ENCODE measurements at regions not wholly inside any gene's neighbourhood (a gene's known extent, or its start where the extent isn't known, plus 50 kb on each side); places are given as distances from the start of the nearest gene placed in this dataset.

DNA sequence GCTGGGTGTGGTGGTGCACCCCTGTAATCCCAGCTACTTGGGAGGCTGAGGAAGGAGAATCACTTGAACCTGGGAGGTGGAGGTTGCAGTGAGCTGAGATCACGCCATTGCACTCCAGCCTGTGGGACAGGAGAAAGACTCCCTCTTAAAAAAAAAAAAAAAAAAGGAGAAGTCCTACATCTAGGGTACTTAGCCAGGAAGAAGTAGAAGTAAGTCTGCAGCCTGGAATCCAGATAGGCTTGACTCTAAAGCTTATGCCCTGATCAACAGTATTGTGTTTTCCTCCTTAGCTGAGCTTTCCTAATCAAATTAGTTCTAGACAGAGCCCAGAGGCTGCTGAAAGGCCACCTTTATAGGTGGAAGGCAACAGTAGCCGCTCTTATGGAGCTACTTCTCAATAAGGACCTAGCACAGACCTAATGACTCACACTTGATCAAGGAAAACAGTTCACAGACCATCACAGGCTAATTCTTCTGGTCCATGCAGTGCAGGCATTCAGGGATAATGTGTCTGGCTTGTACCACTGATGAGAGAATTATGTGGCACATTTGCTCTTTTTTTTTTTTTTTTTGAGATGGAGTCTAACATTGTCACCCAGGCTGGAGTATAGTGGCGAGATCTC, 105.5 kb upstream of the KLF4 start:
- intact Hi-C loops (cut with DNase I): no loop called here

DNA sequence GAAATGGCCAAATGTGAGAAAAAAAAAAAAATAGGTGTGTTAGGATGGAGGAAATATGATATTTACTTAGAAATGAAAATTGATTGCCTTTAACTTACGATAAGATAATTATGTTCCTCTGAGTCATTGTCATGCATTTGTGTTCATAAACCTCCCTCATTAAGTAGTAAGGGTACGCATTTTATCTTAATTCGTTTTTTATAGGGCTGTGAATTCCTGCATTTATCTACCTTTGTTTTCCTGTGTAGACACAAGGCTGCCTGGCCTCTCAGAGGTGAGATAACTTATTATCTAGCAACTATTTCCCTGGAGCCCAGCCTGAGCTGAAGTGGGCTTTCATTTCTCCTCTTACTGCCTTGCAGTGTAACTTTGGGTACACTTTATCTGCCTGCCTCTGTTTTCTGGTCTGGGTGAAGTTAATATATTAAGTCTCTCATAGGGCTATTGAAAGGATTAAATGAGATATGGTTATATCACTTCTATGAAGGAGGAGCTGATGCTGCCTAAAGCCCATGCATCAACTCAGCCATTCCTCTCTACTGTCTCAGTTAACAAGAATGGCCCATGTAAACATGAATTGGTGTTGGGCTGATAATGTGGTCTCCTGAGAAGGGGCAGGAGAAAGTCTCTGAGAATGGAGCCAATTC, 103.8 kb upstream of the KLF4 start:
- H3K27ac ChIP-seq: no peak overlapping the region
- no peak for DNase-seq (ENCODE audit: extremely low spot score in 2 of 2)
- no peak overlapping the region for H3K4me3 ChIP-seq
- H3K27me3 ChIP-seq: no peaks in the 10 kb centered on the region
- no peaks in the 10 kb centered on the region for H3K36me3 ChIP-seq
- no peaks in the 10 kb centered on the region for H3K4me1 ChIP-seq
- intact Hi-C loops (cut with DNase I): no loop called here
- TF ChIP-seq POLR2A (IDR thresholded peaks at IDR 0.05) (no peak), POLR2AphosphoS5 (IDR thresholded peaks at IDR 0.05; ENCODE audit: insufficient read depth in 1 of 2, low read depth in 1 of 2) (no peak)
- TF ChIP-seq, protein P1, sequence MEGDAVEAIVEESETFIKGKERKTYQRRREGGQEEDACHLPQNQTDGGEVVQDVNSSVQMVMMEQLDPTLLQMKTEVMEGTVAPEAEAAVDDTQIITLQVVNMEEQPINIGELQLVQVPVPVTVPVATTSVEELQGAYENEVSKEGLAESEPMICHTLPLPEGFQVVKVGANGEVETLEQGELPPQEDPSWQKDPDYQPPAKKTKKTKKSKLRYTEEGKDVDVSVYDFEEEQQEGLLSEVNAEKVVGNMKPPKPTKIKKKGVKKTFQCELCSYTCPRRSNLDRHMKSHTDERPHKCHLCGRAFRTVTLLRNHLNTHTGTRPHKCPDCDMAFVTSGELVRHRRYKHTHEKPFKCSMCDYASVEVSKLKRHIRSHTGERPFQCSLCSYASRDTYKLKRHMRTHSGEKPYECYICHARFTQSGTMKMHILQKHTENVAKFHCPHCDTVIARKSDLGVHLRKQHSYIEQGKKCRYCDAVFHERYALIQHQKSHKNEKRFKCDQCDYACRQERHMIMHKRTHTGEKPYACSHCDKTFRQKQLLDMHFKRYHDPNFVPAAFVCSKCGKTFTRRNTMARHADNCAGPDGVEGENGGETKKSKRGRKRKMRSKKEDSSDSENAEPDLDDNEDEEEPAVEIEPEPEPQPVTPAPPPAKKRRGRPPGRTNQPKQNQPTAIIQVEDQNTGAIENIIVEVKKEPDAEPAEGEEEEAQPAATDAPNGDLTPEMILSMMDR (IDR thresholded peaks at IDR 0.05): no peak
- H3K9me3 ChIP-seq: no peaks in the 10 kb centered on the region

More for the DNA sequence above, 105.5 kb upstream of the KLF4 start:
- TF ChIP-seq, protein P1 (IDR thresholded peaks at IDR 0.05): no peak
- TF ChIP-seq POLR2AphosphoS5 (IDR thresholded peaks at IDR 0.05; ENCODE audit: insufficient read depth in 1 of 2, low read depth in 1 of 2) (no peak), POLR2A (IDR thresholded peaks at IDR 0.05) (no peak)
- Histone ChIP-seq H3K27ac (no peak overlapping the region), H3K9me3 (no peaks in the 10 kb centered on the region), H3K36me3 (no peaks in the 10 kb centered on the region), H3K4me3 (no peak overlapping the region), H3K4me1 (peaks cover 5% of the 10 kb centered on the region), H3K27me3 (no peaks in the 10 kb centered on the region)
- no peak for DNase-seq (ENCODE audit: extremely low spot score in 2 of 2)

DNA sequence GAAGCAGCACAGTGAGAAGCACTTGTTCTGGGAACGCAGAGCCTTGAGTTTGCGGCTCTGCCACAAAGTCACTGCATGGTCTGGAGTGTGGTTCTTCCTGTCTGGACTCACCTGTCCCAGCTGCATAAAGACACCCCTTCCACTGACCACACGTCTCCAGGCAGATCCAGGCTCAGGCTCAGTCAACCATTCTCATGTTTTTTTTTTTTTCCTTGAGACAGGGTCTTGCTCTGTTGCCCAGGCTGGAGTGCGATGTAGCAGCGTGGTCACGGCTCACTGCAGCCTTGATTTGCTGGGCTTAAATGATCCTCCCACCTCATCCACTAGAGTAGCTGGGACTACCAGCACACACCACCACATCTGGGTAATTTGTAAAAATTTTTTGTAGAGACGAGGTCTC, 102.9 kb upstream of the KLF4 start:
- Histone ChIP-seq H3K4me3 (no peak overlapping the region), H3K27me3 (no peaks in the 10 kb centered on the region), H3K27ac (no peak overlapping the region), H3K36me3 (no peaks in the 10 kb centered on the region), H3K9me3 (no peaks in the 10 kb centered on the region), H3K4me1 (no peaks in the 10 kb centered on the region)
- intact Hi-C loops (cut with DNase I): no loop called here
- DNase-seq (ENCODE audit: extremely low spot score in 2 of 2): no peak
- TF ChIP-seq POLR2A (IDR thresholded peaks at IDR 0.05) (no peak), POLR2AphosphoS5 (IDR thresholded peaks at IDR 0.05; ENCODE audit: insufficient read depth in 1 of 2, low read depth in 1 of 2) (no peak)
- TF ChIP-seq, protein P1 (IDR thresholded peaks at IDR 0.05): no peak

GRCh38 chr9:107591781-107592180, 102.2 kb upstream of the KLF4 start:
- DNase-seq (ENCODE audit: extremely low spot score in 2 of 2): no peak
- Histone ChIP-seq H3K36me3 (no peaks in the 10 kb centered on the region), H3K27ac (no peak overlapping the region), H3K4me3 (no peak overlapping the region), H3K4me1 (no peaks in the 10 kb centered on the region), H3K9me3 (no peaks in the 10 kb centered on the region), H3K27me3 (no peaks in the 10 kb centered on the region)
- TF ChIP-seq POLR2A (IDR thresholded peaks at IDR 0.05) (no peak), POLR2AphosphoS5 (IDR thresholded peaks at IDR 0.05; ENCODE audit: insufficient read depth in 1 of 2, low read depth in 1 of 2) (no peak)
- TF ChIP-seq, protein P1 (IDR thresholded peaks at IDR 0.05): no peak
- intact Hi-C loops (cut with DNase I): no loop called here

GRCh38 chr9:107588393-107588792, 98.8 kb upstream of the KLF4 start:
- H3K4me1 ChIP-seq: no peaks in the 10 kb centered on the region
- no peaks in the 10 kb centered on the region for H3K36me3 ChIP-seq
- no peak overlapping the region for H3K4me3 ChIP-seq
- no peak overlapping the region for H3K27ac ChIP-seq
- intact Hi-C loops (cut with DNase I): no loop called here
- TF ChIP-seq, protein P1 (IDR thresholded peaks at IDR 0.05): no peak
- TF ChIP-seq POLR2AphosphoS5 (IDR thresholded peaks at IDR 0.05; ENCODE audit: insufficient read depth in 1 of 2, low read depth in 1 of 2) (no peak), POLR2A (IDR thresholded peaks at IDR 0.05) (no peak)
- H3K27me3 ChIP-seq: no peaks in the 10 kb centered on the region
- H3K9me3 ChIP-seq: no peaks in the 10 kb centered on the region
- DNase-seq (ENCODE audit: extremely low spot score in 2 of 2): no peak

All from vagina (tissue), 2 donors.